ENCODE measurements at regions not wholly inside any gene's neighbourhood (a gene's known extent, or its start where the extent isn't known, plus 50 kb on each side); places are given as distances from the start of the nearest gene placed in this dataset.

DNA sequence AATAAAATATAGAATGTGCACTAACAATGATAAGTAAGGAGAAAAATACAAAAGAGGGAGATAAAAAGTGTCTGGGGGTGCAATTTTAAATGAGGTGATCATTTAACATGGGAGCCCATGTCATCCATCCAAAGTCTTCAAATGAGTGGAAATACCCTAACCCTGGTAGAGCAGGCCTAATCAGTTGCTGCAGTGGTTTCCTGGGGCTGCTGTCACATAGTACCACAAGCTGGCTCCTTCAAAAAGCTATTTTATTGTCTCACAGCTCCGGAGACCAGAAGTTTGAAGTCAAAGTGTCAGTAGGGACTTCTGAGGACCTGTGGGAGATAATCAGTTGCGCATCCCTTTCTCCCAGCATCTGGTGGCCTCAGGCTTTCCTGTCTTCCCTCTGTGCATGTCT is 717.9 kb downstream of the DIAPH3 start:
- Histone ChIP-seq H4K20me1 (ENCODE audit: insufficient read depth) (no peaks in the 10 kb centered on the region), H3K9ac (ENCODE audit: low read length) (no peak overlapping the region), H3K27ac (ENCODE audit: low read length) (no peak overlapping the region), H3K4me3 (ENCODE audit: low read length) (no peak overlapping the region), H3F3A (ENCODE audit: insufficient read depth, low read length, poor library complexity, severe bottlenecking) (no peaks in the 10 kb centered on the region), H3K79me2 (replicated peaks; ENCODE audit: insufficient read depth, low read length) (no peaks in the 10 kb centered on the region), H3K9me2 (ENCODE audit: insufficient read depth, low read length) (no peaks in the 10 kb centered on the region), H3K9me3 (ENCODE audit: low read length) (no peaks in the 10 kb centered on the region), H3K36me3 (ENCODE audit: insufficient read depth, low read length) (no peaks in the 10 kb centered on the region), H3K27me3 (ENCODE audit: insufficient read depth, low read depth, low read length) (no peaks in the 10 kb centered on the region), H3K4me2 (ENCODE audit: low read length) (no peak overlapping the region), H2AFZ (ENCODE audit: low read depth, low read length) (no peak overlapping the region)
- TF ChIP-seq MXI1 (conservative IDR thresholded peaks at IDR 0.05; ENCODE audit: poor library complexity, severe bottlenecking): no peak
- TF ChIP-seq, protein P1, sequence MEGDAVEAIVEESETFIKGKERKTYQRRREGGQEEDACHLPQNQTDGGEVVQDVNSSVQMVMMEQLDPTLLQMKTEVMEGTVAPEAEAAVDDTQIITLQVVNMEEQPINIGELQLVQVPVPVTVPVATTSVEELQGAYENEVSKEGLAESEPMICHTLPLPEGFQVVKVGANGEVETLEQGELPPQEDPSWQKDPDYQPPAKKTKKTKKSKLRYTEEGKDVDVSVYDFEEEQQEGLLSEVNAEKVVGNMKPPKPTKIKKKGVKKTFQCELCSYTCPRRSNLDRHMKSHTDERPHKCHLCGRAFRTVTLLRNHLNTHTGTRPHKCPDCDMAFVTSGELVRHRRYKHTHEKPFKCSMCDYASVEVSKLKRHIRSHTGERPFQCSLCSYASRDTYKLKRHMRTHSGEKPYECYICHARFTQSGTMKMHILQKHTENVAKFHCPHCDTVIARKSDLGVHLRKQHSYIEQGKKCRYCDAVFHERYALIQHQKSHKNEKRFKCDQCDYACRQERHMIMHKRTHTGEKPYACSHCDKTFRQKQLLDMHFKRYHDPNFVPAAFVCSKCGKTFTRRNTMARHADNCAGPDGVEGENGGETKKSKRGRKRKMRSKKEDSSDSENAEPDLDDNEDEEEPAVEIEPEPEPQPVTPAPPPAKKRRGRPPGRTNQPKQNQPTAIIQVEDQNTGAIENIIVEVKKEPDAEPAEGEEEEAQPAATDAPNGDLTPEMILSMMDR (IDR thresholded peaks at IDR 0.05; ENCODE audit: poor library complexity, severe bottlenecking): no peak

DNA sequence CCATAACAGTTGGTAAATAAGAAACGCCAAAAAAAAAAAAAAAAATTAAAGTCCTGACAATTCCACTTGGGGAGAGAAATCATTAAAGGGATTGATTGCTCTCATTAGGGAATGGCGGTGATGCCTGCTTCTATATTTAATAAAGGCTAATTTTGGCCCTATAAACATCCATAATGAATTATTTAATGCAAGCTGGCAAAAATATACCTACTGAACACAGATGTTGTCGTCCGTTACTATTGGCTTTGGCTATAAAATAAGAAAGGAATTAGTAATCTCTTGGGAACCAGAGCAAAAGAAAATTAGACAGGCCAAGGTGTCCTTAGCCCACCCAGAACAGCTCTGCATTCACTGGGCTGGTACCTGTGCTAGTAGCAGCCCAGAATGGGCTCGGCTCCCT is 717.3 kb downstream of the DIAPH3 start:
- no peaks in the 10 kb centered on the region for H3F3A ChIP-seq (ENCODE audit: insufficient read depth, low read length, poor library complexity, severe bottlenecking)
- TF ChIP-seq, protein P2, sequence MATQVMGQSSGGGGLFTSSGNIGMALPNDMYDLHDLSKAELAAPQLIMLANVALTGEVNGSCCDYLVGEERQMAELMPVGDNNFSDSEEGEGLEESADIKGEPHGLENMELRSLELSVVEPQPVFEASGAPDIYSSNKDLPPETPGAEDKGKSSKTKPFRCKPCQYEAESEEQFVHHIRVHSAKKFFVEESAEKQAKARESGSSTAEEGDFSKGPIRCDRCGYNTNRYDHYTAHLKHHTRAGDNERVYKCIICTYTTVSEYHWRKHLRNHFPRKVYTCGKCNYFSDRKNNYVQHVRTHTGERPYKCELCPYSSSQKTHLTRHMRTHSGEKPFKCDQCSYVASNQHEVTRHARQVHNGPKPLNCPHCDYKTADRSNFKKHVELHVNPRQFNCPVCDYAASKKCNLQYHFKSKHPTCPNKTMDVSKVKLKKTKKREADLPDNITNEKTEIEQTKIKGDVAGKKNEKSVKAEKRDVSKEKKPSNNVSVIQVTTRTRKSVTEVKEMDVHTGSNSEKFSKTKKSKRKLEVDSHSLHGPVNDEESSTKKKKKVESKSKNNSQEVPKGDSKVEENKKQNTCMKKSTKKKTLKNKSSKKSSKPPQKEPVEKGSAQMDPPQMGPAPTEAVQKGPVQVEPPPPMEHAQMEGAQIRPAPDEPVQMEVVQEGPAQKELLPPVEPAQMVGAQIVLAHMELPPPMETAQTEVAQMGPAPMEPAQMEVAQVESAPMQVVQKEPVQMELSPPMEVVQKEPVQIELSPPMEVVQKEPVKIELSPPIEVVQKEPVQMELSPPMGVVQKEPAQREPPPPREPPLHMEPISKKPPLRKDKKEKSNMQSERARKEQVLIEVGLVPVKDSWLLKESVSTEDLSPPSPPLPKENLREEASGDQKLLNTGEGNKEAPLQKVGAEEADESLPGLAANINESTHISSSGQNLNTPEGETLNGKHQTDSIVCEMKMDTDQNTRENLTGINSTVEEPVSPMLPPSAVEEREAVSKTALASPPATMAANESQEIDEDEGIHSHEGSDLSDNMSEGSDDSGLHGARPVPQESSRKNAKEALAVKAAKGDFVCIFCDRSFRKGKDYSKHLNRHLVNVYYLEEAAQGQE (IDR thresholded peaks at IDR 0.05; ENCODE audit: borderline replicate concordance): no peak
- TF ChIP-seq, protein P1 (IDR thresholded peaks at IDR 0.05; ENCODE audit: poor library complexity, severe bottlenecking): no peak
- TF ChIP-seq EZH2 (IDR thresholded peaks at IDR 0.05; ENCODE audit: borderline replicate concordance, insufficient read depth, low read length, poor library complexity, severe bottlenecking) (no peak), RAD21 (conservative IDR thresholded peaks at IDR 0.05) (no peak), TAF1 (IDR thresholded peaks at IDR 0.05; ENCODE audit: low read depth) (no peak), SMC3 (conservative IDR thresholded peaks at IDR 0.05; ENCODE audit: poor library complexity) (no peak), MXI1 (conservative IDR thresholded peaks at IDR 0.05; ENCODE audit: poor library complexity, severe bottlenecking) (no peak), EP300 (conservative IDR thresholded peaks at IDR 0.05; ENCODE audit: poor library complexity, severe bottlenecking) (no peak), POLR2AphosphoS5 (IDR thresholded peaks at IDR 0.05) (no peak)
- no peaks in the 10 kb centered on the region for H3K9me2 ChIP-seq (ENCODE audit: insufficient read depth, low read length)
- H3K36me3 ChIP-seq (ENCODE audit: insufficient read depth, low read length): no peaks in the 10 kb centered on the region
- H4K20me1 ChIP-seq (ENCODE audit: insufficient read depth): no peaks in the 10 kb centered on the region
- no peak overlapping the region for H3K4me3 ChIP-seq (ENCODE audit: low read length)
- no peak overlapping the region for H3K9ac ChIP-seq (ENCODE audit: low read length)
- H3K27ac ChIP-seq (ENCODE audit: low read length): no peak overlapping the region
- H3K27me3 ChIP-seq (ENCODE audit: insufficient read depth, low read depth, low read length): no peaks in the 10 kb centered on the region
- H2AFZ ChIP-seq (ENCODE audit: low read depth, low read length): no peak overlapping the region
- no peaks in the 10 kb centered on the region for H3K9me3 ChIP-seq (ENCODE audit: low read length)
- no peak overlapping the region for H3K4me2 ChIP-seq (ENCODE audit: low read length)
- H3K79me2 ChIP-seq (replicated peaks; ENCODE audit: insufficient read depth, low read length): no peaks in the 10 kb centered on the region
